Neuronal stem cell (in vitro differentiated cells): ENCODE measurements at regions not wholly inside any gene's neighbourhood (a gene's known extent, or its start where the extent isn't known, plus 50 kb on each side); places are given as distances from the start of the nearest gene placed in this dataset.

Experiments
- DNase-seq: peaks from one replicate; pipeline ENCODE4 v3.0.0-alpha.2; 2013; ENCODE audit warnings: low spot score
- H2AFZ ChIP-seq: one replicate; pipeline ENCODE4 v1.6.1; 2013; ENCODE audit warnings: mild to moderate bottlenecking, low read length, inconsistent platforms
- H2AK5ac ChIP-seq: 2 replicates; pipeline ENCODE4 v1.6.1; 2013; ENCODE audit warnings: low read depth, mild to moderate bottlenecking, inconsistent platforms, low read length, moderate library complexity, mixed read lengths
- H2BK120ac ChIP-seq: 2 replicates; pipeline ENCODE4 v1.6.1; 2013; ENCODE audit warnings: low read depth, mild to moderate bottlenecking, inconsistent platforms, low read length, moderate library complexity, mixed read lengths
- H2BK12ac ChIP-seq: one replicate; pipeline ENCODE4 v1.6.1; 2013; ENCODE audit warnings: low read length, inconsistent platforms
- H2BK15ac ChIP-seq: 2 replicates; pipeline ENCODE4 v1.6.1; 2013; ENCODE audit warnings: mild to moderate bottlenecking, low read length, inconsistent platforms, mixed read lengths
- H2BK5ac ChIP-seq: one replicate; pipeline ENCODE4 v1.6.1; 2013; ENCODE audit warnings: inconsistent platforms, mild to moderate bottlenecking, low read length, moderate library complexity
- H3K14ac ChIP-seq: one replicate; pipeline ENCODE4 v1.6.1; 2013; ENCODE audit warnings: low read length, inconsistent platforms
- H3K18ac ChIP-seq: 2 replicates; pipeline ENCODE4 v1.6.1; 2013; ENCODE audit warnings: low read length, inconsistent platforms
- H3K23ac ChIP-seq: 2 replicates; pipeline ENCODE4 v1.6.1; 2013; ENCODE audit warnings: low read depth, mild to moderate bottlenecking, mixed read lengths, low read length, inconsistent platforms; ENCODE audit not compliant: poor library complexity
- H3K27ac ChIP-seq: replicated peaks from 3 replicates; pipeline ENCODE4 v1.5.1; 2013; ENCODE audit warnings: low read length, inconsistent platforms
- H3K27me3 ChIP-seq, 3 experiments: 2 replicates each; pipeline ENCODE4 v1.6.1; 2013; ENCODE audit warnings: low read length in 3 of 3, mild to moderate bottlenecking in 2 of 3, inconsistent platforms in 1 of 3, low read depth in 1 of 3, mixed read lengths in 1 of 3, moderate library complexity in 1 of 3; ENCODE audit not compliant: control insufficient read depth in 3 of 3, insufficient read depth in 3 of 3
- H3K36me3 ChIP-seq, 2 donors: replicated peaks in 1 of 2; 2 replicates each; pipeline ENCODE4 v1.6.1; 2013; ENCODE audit warnings: low read length in 2 of 2; ENCODE audit not compliant: control insufficient read depth in 2 of 2, insufficient read depth in 2 of 2
- H3K4ac ChIP-seq: 2 replicates; pipeline ENCODE4 v1.6.1; 2013; ENCODE audit warnings: inconsistent platforms, mild to moderate bottlenecking, low read length, moderate library complexity
- H3K4me1 ChIP-seq, 2 donors: 1 replicate in 1 of 2; 2 replicates in 1 of 2; pipeline ENCODE4 v1.6.1; 2013; ENCODE audit warnings: low read length in 2 of 2, low read depth in 1 of 2; ENCODE audit not compliant: control insufficient read depth in 2 of 2, insufficient read depth in 1 of 2
- H3K4me2 ChIP-seq: one replicate; pipeline ENCODE4 v1.6.1; 2013; ENCODE audit warnings: mild to moderate bottlenecking, low read length, inconsistent platforms; ENCODE audit not compliant: insufficient read depth, poor library complexity, severe bottlenecking
- H3K4me3 ChIP-seq, 2 donors: 2 replicates each; pipeline ENCODE4 v1.5.1; 2013; ENCODE audit warnings: low read length in 2 of 2, mild to moderate bottlenecking in 2 of 2, inconsistent platforms in 1 of 2, moderate library complexity in 1 of 2
- H3K79me1 ChIP-seq: one replicate; pipeline ENCODE4 v1.6.1; 2013; ENCODE audit warnings: low read depth, mild to moderate bottlenecking, inconsistent platforms, low read length, moderate library complexity
- H3K9ac ChIP-seq: one replicate; pipeline ENCODE4 v1.6.1; 2013; ENCODE audit warnings: mild to moderate bottlenecking, low read depth, low read length, inconsistent platforms; ENCODE audit not compliant: poor library complexity
- H3K9me3 ChIP-seq, 2 donors: replicated peaks in 1 of 2; 2 replicates each; pipeline versions ENCODE3 to v1.6.1; 2013; ENCODE audit warnings: low read length in 2 of 2, mild to moderate bottlenecking in 2 of 2, inconsistent platforms in 1 of 2, low read depth in 1 of 2, mixed read lengths in 1 of 2, moderate library complexity in 1 of 2; ENCODE audit not compliant: control insufficient read depth in 2 of 2, insufficient read depth in 1 of 2
- H4K8ac ChIP-seq: one replicate; pipeline ENCODE4 v1.6.1; 2013; ENCODE audit warnings: low read depth, mild to moderate bottlenecking, inconsistent platforms, low read length, moderate library complexity
- H4K91ac ChIP-seq: one replicate; pipeline ENCODE4 v1.6.1; 2013; ENCODE audit warnings: low read length, low read depth, mild to moderate bottlenecking, inconsistent platforms; ENCODE audit not compliant: poor library complexity
- WGBS, 2 donors: extraction: QIAGEN DNeasy Blood & Tissue Kit; methylation state at CpG; one replicate each; pipeline ENCODE4 v1.1.7; 2013; ENCODE audit warnings: missing lambda C conversion rate in 2 of 2, mixed read lengths in 1 of 2; ENCODE audit not compliant: insufficient read length in 2 of 2, insufficient replicate concordance in 1 of 2; ENCODE audit errors: extremely low coverage in 2 of 2; 5-methylcytosine and 5-hydroxymethylcytosine counted together

DNA sequence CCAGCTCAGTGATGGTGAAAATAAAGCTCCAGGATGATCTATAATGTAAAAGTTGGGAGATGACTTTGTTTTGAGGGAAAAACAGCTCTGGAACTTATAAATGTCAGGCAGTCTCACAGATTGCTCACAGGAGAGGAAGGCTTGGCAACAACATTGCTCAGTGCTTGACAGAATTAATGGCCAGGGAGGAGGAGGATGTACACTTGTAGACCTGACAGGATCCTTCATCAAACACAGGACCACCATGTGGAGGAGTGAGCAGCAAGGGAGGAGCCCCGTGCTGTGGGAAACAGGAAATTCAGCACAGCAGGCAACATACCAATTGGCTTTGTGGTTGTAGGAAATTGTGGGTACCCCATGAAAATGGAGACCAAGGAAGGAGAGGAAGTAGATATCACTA, 291.8 kb upstream of the CAMK1G start:
- H2BK15ac ChIP-seq: no peak overlapping the region
- no peak overlapping the region for H3K18ac ChIP-seq
- no peaks in the 10 kb centered on the region for H3K4me1 ChIP-seq
- no CpG with 5 or more reads among the region's 1 CpG for WGBS, 2 donors
- no peak overlapping the region for H3K14ac ChIP-seq
- no peak overlapping the region for H4K8ac ChIP-seq
- no peak overlapping the region for H3K23ac ChIP-seq
- H2BK120ac ChIP-seq: no peak overlapping the region
- no peak overlapping the region for H3K4me3 ChIP-seq
- DNase-seq: no peak
- H2BK5ac ChIP-seq: no peak overlapping the region
- H3K27ac ChIP-seq: no peak overlapping the region
- no peak overlapping the region for H3K9ac ChIP-seq
- H3K4ac ChIP-seq: no peak overlapping the region
- no peak overlapping the region for H2AK5ac ChIP-seq
- no peak overlapping the region for H2AFZ ChIP-seq
- H3K79me1 ChIP-seq: no peaks in the 10 kb centered on the region
- H4K91ac ChIP-seq: no peak overlapping the region
- H2BK12ac ChIP-seq: no peak overlapping the region
- H3K4me2 ChIP-seq: no peak overlapping the region
- H3K27me3 ChIP-seq: no peaks in the 10 kb centered on the region
- no peaks in the 10 kb centered on the region for H3K9me3 ChIP-seq
- no peaks in the 10 kb centered on the region for H3K36me3 ChIP-seq

DNA sequence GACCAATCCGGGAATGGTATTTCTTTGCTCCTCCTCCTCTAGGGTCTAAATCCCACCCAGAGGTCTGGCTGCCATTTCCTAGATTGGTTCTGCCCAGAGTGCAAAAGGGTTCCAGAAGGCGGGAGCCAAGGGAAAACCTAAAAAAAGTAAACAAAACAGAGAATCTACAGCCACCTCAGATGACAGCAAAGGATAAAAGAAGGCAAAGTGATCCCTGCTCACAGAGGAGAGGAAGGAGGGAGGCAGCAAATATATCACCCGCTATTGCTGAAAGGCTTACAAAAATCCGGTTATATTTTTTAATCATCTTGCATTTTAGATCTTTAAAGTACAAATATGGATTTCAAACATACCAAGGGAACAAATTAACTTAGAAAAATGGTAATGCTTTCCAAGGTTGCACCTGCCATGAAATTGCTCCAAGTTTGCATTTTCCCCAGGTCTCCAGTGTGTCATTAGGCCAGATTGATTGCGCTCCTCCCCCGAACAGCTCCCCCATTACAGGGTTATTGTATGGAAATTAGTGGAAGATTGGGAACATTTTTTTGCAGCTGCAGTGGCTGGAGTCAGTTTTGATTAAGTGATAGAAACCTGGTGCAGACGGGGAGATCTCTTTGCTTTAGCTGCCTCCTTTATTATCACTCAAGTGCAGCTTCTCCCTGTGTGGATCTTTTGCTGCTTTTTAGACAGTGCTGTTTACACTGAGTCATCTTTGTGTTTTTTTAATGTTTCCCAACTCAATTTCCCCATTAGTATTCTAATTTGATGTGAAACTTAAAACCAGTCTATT, 280.5 kb upstream of the CAMK1G start:
- Histone ChIP-seq H3K36me3 (no peaks in the 10 kb centered on the region), H2AFZ (no peak overlapping the region), H2BK15ac (no peak overlapping the region), H4K8ac (no peak overlapping the region), H3K23ac (no peak overlapping the region), H3K18ac (no peak overlapping the region), H3K27me3 (no peaks in the 10 kb centered on the region), H3K4me2 (no peak overlapping the region), H2BK5ac (no peak overlapping the region), H3K4ac (no peak overlapping the region), H2AK5ac (no peak overlapping the region), H3K9me3 (no peaks in the 10 kb centered on the region), H3K4me3 (no peak overlapping the region), H2BK120ac (no peak overlapping the region), H2BK12ac (no peak overlapping the region), H3K9ac (no peak overlapping the region), H3K4me1 (peaks cover 0 to 10% of the 10 kb centered on the region in 2 donors), H4K91ac (no peak overlapping the region), H3K79me1 (no peaks in the 10 kb centered on the region), H3K14ac (no peak overlapping the region), H3K27ac (no peak overlapping the region)
- no peak for DNase-seq
- no CpG with 5 or more reads among the region's 7 CpGs for WGBS, 2 donors

DNA sequence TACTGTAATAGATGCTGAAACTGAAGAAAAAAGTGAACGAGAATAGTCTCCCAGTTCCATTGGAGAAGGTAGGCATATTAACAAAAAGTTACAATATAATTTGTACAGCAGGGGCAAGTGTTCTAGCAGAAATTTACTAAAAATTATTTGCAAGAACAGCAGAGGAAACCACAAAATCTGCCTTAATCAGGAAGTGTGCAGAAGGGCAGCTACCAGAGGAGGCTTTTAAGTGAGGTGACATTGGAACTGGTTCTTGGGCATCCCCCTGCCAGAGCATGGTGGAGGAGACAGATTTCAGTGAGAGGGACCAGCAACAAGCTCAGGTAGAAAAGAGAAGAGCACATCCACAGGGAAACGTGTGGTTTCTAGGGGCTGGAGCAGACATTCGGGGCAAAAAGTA, 279.3 kb upstream of the CAMK1G start:
- WGBS, 2 donors: no CpG with 5 or more reads among the region's 3 CpGs
- H3K4me2 ChIP-seq: no peak overlapping the region
- H3K14ac ChIP-seq: no peak overlapping the region
- no peak for DNase-seq
- H3K18ac ChIP-seq: no peak overlapping the region
- peaks cover 0 to 10% of the 10 kb centered on the region in 2 donors for H3K4me1 ChIP-seq
- H3K9ac ChIP-seq: no peak overlapping the region
- no peaks in the 10 kb centered on the region for H3K79me1 ChIP-seq
- H2BK12ac ChIP-seq: no peak overlapping the region
- H3K4me3 ChIP-seq: no peak overlapping the region
- H2AK5ac ChIP-seq: no peak overlapping the region
- H3K36me3 ChIP-seq: no peaks in the 10 kb centered on the region
- H2BK15ac ChIP-seq: no peak overlapping the region
- no peak overlapping the region for H4K8ac ChIP-seq
- no peak overlapping the region for H2AFZ ChIP-seq
- no peaks in the 10 kb centered on the region for H3K9me3 ChIP-seq
- H3K27ac ChIP-seq: no peak overlapping the region
- no peaks in the 10 kb centered on the region for H3K27me3 ChIP-seq
- no peak overlapping the region for H4K91ac ChIP-seq
- no peak overlapping the region for H2BK5ac ChIP-seq
- H2BK120ac ChIP-seq: no peak overlapping the region
- H3K4ac ChIP-seq: no peak overlapping the region
- H3K23ac ChIP-seq: no peak overlapping the region

DNA sequence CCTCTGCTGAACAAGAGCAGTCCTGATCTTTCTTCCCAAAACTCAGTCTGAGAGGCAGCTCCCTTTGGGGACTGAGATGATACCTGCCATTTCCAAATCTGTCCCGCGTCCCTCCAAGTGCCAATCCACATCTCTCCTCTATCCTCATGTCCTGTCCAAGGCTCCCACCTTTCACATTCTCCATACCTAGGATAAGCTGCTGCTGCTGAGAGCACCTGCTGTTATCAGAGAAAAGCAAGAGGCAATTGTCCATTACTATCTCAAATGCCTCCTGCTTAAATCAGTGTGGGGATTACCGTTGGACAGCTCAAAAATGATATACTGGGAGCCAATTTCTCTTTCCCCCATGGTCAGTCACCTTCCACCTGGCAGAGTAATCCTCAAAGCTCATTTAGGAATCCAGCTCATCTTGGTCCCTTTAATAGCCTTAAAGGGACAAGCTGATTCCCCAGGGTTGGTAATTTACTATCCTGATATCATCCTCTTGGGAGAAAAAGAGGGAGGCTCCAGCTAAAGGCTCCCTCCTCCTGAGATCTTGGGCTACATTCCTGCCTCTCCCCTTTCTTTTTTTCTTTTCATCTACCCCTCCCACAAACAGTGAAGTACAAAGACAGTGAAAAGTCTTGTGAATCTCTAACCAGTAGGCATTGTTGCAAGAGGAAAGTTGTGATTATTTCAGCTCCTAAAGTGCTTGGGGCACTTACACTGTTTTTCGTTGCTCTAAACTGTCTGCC, 278.1 kb upstream of the CAMK1G start:
- Histone ChIP-seq H3K18ac (no peak overlapping the region), H2BK5ac (no peak overlapping the region), H3K27ac (no peak overlapping the region), H2AK5ac (no peak overlapping the region), H2BK120ac (no peak overlapping the region), H2AFZ (no peak overlapping the region), H3K36me3 (no peaks in the 10 kb centered on the region), H3K23ac (no peak overlapping the region), H4K8ac (no peak overlapping the region), H2BK12ac (no peak overlapping the region), H3K4me2 (no peak overlapping the region), H3K9me3 (no peaks in the 10 kb centered on the region), H3K14ac (no peak overlapping the region), H3K4me1 (peaks cover 0 to 11% of the 10 kb centered on the region in 2 donors), H3K79me1 (no peaks in the 10 kb centered on the region), H2BK15ac (no peak overlapping the region), H3K4me3 (no peak overlapping the region), H3K4ac (no peak overlapping the region), H4K91ac (no peak overlapping the region), H3K9ac (no peak overlapping the region), H3K27me3 (no peaks in the 10 kb centered on the region)
- DNase-seq: peak; percentile 4
- WGBS, 2 donors: no CpG with 5 or more reads among the region's 4 CpGs
